Activated CD4-positive, alpha-beta T cell treated with anti-CD3 and anti-CD28 coated beads, Interleukin-2, Interleukin-4, amounts not matched to agents 100 ng/mL and 50 ng/mL, durations not matched to agents 16 hours and 8 hours (primary cell): ENCODE measurements at regions not wholly inside any gene's neighbourhood (a gene's known extent, or its start where the extent isn't known, plus 50 kb on each side); places are given as distances from the start of the nearest gene placed in this dataset.
"Not testable (repeated sequence)": the region's sequence is repeated elsewhere in the genome, so short reads cannot be mapped to it uniquely, and the experiment has no call there.

Experiments
- DNase-seq: peaks from one replicate; pipeline ENCODE4 v3.0.0-alpha.2; 2020; ENCODE audit warnings: low spot score

DNA sequence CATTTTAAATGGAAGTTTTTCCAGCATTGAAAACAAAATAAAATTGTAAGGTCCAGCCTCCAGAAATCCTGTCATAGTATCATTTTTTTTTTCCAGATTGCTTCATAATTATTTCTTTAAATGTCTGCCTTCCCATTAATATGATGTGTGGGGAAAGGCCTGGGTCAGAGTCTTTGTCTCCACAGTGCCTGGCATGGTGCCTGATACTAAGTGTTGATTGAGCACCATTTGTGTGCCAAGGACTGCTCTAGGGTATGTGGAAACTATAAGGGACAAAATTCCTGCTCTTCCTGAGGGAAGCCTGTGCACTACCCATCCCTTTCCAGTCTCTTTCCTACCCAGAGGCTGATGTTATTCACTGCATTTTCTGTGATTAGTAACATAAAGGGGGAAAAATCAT is 53.1 kb upstream of the BEND4 start:
- no peak for DNase-seq

DNA sequence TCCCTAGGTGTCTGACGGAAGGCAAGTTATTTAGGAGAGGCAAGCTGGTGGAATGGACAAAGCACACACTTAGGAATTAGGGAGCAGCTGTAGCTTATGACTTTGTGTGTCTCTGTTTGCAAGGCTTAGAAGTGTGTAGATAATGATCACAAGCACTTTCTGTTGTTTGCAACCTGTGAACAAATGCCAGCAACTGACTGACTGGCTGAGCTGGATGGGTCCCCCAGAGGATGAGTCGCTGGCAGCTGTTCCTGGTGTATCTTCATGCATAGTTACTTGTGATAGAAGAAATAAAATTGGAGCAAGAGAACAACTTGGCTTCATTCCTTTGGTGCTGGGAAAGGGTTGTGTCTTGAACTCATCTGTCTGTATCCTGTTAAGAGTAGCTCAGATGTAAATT is 64.2 kb upstream of the BEND4 start:
- DNase-seq = no peak

DNA sequence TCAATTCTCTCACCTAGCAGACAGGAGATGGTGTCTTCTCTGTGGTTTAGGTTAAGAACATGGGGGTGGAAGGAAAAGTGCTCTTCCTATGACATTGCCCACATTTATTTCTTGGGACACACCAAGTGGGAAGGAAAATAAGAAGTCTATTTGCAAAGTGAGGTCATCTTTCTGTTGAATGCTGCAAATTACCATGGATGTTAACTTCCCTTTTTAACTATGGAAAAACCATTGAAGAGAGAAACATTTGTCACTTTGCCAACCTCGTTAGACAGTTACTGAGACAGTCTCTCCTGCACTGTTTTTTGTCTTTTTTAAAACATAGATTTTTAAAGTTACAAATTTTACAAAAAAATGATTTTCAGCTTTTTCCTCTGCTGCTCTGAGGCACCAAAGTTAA is 72.8 kb upstream of the BEND4 start:
- DNase-seq = no peak

DNA sequence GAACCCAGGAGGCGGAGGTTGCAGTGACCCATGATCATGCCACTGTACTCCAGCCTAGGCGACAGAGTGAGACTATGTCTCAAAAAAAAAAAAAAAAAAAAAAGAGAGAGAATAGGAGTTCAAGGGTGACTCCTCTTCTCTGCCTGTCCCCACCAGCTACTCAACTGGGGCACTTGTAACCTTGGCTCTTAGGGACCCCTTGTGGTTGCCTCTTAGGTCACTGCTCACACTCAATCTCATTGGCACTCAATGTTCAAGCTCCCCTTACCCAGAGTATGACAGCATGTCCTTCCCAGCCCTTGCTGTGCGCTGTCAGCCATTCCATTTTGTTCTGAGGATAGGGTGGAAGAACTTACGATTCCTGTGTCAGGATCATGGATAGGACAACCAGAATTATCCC is 82.4 kb upstream of the BEND4 start:
- DNase-seq = no peak

DNA sequence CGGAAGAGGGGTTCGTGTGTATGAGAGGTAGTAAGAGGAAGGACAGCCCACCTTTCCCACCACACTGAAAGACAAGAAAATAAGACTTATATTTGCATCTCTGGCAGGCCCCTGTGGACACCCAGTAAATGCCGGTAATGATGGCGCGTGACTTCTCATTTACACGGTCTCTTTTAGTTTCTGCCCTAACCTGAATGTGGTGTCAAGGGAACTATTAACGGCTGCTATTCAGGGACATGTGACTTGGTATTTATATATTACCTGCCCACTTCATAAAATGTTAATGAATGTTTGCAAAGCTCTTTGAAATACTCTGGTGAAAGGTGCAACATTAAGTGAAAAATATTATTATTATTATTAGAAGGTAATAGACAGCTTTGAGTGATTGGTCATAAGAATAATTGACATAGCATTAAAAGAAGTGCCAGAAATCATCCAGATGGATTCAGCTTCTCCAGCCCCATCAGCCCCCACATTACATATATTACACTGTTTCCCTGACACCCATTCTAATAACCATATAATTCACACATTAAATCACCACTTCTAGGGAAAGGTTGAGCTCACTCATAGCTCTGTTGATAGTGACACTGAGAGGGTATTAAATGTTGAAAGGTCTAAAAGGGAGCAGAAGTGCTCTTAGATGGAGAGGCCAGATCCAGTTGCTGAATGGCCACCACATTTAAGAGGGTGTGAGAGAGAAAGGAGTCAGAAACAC is 83.0 kb upstream of the BEND4 start:
- no peak for DNase-seq

DNA sequence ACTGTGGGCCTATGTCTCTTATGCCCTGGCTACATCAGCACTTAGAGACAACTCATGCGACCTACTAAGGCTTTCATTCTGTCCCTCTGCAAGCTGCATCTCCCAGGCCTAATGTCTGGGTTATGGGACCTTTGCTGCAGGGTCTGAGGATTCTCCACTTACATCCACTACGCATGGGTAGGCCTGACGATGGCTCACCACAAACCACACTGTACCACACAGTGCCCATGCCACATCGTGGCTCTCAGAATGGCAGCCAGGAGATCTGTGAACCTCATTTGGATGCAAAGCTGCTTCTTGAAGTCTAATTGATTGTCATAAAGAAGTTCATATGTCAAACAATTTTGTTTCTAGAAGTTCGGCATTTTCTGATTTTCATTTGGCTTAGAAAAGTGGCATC is 84.6 kb upstream of the BEND4 start:
- no peak for DNase-seq

DNA sequence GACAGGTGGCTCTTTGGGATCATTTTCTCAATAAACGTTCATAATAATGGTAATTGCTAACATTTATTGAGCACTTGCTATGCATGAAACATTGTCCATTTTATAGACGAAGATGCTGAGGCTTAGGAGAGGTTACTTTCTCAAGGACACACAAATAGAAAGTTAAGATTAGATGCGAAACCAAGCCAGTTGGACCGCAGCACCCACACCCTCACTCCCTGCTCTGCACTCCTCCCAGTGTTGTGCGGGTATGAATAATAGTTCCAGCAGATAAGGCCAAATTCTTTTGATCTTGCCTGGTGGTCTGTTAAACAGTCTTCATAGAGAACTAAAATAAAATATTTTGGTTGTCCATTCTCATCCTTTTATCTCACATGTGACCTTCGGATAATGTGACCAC is 85.0 kb upstream of the BEND4 start:
- DNase-seq = no peak

DNA sequence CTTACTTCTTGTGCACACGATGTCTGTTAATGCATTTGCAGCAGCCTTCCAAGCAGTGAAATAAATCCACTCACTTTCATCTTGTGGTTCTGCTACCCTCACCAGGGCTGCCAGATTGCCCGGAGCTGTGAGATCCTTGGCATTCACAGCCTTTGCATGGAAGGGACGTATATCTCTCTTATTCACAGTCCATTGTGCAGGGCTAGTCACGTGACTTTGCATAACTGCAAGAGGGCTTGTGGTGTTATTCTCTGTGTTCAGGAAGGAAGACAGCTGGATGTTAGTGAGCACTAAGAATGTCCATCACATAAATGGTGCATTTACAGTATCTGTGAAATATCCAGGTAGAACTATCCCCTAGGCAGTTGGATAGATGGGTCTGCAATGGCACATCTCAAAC is 96.5 kb upstream of the BEND4 start:
- DNase-seq = no peak

DNA sequence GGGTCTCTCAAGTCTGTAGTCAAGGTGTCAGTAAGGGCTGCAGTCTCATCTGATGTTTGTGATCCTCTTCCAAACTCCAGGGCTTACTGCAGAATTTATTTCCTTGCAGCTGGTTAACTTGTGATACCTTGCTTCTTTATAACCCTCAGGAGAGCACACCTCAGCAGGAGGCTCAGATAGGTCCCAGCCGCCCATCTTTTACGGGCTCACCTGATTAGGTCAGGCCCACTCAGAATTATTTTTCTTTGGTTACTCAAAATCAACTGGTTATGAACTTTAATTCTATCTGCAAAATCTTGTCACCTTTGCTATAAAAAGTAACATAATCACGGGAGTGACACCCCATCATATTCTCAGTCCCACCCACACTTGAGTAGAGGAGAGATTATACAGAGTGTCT is 99.9 kb upstream of the BEND4 start:
- DNase-seq = no peak

DNA sequence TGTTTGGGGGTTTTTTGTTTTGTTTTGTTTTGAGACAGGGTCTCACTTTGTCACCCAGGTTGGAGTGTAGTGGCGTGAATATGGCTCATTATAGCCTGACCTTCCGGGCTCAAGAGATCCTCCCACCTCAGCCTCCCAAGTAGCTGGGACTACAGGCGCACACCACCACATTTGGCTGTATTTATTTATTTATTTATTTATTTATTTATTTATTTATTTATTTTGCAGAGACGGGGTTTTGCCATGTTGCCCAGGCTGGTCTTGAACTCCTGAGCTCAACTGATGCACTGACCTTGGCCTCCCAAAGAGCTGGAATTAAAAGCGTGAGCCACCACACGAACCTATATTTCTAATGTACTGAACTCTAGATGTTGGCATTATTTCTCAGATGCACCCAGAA is 105.2 kb upstream of the BEND4 start:
- not testable (repeated sequence) for DNase-seq

DNA sequence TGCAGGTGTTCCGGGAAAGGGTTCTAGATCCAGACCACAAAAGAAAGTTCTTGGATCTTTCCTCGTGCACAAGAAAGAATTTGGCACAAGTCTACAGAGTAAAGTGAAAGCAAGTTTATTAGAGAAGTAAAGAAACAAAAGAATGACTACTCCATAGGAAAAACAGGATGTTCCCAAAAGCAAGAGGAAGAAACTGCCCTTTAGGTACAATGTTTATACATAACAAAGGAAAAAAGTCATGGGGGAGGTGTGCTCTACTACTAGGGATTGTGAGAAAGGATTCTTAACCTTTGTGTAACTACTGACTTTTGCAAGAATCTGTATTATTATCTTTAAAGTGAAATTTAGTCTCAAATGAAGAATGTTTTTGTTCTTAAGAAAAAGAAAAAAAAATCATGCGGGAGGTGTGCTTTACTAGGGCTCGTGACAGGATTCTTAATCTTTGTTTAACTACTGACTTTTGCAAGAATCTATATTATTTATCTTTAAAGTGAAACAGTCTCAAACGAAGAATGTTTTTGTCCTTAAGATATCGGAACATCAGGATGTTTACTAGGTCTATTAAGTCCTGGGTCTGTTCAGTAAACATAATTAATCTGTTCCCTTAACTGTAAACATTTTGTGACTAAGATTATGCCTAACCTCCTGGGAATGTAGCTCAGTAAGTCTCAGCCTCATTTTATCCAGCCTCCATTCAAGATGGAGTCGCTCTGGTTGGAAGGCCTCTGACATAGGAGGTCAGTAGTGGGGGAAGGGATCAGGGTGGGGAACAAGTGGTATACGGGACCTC is 110.4 kb upstream of the BEND4 start:
- no peak for DNase-seq

DNA sequence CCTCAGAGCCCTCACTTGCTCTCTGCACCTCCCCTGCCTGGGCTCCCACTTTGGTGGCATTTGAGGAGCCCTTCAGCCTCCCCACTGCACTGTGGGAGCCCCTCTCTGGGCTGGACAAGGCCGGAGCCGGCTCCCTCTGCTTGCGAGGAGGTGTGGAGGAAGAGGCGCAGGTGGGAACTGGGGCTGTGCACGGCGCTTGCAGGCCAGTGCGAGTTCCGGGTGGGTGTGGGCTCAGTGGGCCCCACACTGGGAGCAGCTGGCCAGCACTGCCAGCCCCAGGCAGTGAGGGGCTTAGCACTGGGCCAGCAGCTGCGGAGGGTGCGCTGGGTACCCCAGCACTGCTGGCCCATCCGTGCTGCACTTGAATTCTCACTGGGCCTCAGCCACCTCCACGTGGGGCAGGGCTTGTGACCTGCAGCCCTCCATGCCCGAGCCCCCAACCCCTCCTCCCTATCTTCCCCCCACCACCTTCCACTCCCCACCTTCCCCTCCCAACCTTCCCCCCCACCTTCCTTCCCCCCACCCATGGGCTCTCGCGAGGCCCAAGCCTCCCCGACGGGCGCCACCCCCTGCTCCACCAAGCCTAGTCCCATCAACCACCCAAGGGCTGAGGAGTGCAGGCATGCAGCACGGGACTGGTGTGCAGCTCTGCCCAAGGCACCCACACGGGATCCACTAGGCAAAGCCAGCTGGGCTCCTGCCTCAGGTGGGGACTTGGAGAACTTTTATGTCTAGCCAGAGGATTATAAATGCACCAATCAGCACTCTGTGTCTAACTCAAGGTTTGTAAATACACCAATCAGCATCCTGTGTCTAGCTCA is 113.5 kb upstream of the BEND4 start:
- no peak for DNase-seq

DNA sequence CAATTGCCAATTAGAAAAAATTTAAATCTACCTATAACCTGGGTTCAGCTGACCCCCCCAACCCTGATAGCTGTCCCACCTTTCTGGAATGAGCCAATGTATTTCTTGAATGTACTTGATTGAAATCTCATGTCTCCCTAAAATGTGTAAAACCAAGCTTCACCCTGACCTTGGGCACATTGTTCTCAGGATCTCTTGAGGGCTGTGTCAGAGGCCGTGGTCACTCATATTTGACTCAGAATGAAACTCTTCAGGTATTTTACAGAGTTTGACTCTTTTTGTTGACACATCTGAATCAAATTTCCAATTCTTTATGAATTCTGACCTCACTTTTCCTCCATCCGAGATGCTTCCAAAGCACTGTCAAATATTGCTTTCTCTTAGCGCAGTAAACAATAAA is 115.3 kb upstream of the BEND4 start:
- no peak for DNase-seq

DNA sequence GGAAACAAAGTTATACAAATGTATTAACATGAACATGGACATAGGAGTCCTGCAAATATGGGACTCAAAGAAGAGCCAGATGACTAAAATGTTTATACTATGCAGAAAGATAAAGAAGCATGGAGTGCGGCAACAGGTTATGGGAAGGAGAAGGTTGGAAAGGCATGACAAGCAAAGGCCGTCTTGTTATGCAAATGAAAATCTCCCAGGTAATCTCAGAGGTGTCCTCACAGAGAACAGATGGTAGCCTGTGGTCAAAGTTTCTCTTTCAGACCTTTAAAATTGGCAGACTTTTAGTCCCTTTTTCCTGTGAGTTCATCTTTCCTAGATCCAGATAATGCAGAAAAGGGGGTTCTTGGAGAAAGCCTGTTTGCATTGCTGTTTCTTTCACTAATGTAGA is 116.4 kb upstream of the BEND4 start:
- DNase-seq = no peak

DNA sequence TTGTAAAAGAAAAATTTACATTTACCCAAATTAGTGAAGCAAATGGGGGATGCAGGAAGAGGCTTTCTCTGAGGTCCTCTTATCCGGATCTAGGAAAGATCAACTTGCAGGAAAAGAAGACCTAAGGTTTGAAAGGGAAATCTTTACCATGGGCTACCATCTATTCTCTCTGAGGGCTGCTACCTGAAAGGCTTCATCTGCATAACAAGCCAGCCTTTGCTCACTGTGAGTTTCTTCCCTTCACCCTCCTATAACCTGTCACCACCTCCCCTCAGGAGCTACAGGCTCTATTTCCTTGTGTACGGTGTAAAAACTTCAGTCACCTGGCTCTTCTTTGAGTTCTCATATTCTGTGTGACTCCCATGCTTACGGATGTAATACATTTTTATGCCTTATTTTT is 118.6 kb upstream of the BEND4 start:
- no peak for DNase-seq

DNA sequence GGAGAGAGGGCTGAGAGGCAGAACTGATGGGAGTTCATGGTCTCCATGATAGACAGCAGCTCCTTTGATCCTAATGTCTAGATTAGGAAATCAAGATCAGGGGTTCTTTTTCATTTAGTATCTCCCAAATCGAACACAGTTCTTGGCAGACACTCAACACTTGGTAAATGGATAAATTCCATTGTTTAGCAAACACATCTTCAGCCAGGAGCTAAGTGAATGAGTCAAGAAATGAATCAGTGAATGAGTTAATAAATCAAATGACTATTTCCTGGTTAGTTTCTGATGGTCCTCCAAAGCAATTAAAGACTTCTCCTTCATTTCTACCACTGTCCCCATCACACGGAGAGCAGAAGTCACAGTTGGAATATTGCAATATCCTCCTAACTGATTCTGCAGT is 120.0 kb upstream of the SHISA3 start:
- no peak for DNase-seq

DNA sequence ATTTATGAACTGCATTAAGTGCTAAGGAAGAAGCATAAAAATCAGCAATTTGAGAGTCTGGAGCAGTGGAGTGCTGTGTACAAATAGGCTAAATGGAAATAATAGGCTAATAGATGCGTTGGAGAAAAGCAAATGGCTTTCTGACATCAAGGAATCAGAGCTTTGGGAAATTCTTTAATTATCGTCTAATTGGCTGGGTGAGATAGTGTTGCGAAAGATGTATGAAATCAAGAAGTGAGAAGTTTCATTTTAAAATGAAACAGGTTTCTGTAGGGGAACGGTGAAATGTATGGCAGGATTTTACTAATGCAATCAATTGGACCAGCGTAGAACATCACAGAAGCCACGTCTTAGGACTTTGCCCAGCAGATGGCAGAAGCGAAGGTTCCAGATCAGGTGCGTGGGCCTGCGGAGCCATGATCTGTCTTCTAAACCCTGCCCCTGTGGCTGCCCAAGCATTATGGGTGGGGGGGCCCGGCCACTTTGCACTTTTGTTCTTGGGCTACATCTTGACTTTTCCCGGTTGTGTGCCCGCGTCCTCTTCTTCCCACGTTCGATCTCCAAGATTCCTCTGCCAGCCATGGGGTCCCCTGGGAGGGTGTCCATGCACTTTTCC is 118.5 kb upstream of the SHISA3 start:
- DNase-seq = no peak

DNA sequence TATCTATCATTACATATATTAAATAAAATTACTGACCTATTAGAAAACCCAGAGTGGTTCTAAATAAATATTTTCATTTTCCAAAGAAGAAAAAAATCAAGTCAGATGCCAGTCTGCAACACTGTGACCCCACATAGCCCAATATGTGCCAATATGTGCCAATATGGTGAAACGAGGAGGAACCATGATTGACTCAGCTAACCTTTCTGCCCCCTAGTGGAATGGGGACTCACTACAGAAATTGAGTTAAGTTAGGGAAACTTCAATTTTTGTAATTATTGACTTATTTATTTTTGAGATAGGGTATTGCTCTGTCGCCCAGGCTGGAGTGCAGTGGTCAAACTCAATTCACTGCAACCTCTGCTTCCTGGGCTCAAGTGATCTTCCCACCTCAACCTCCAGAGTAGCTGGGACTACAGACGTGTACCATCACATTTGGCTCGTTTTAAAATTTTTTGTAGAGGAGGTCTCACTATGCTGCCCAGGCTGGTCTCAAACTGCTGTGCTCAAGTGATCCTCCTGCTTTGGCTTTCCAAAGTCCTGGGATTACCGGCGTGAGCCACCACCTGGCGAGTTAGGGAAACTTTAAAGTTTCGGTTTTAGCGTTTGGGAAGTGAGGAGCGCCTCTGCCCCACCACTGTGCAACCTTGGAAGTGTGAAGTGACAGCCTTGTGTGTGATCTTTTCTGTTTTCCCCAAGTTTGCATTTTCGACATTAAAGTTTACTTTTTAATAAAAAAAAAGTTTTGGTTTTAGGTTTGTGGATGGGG is 116.8 kb upstream of the SHISA3 start:
- DNase-seq = peak; percentile 37

DNA sequence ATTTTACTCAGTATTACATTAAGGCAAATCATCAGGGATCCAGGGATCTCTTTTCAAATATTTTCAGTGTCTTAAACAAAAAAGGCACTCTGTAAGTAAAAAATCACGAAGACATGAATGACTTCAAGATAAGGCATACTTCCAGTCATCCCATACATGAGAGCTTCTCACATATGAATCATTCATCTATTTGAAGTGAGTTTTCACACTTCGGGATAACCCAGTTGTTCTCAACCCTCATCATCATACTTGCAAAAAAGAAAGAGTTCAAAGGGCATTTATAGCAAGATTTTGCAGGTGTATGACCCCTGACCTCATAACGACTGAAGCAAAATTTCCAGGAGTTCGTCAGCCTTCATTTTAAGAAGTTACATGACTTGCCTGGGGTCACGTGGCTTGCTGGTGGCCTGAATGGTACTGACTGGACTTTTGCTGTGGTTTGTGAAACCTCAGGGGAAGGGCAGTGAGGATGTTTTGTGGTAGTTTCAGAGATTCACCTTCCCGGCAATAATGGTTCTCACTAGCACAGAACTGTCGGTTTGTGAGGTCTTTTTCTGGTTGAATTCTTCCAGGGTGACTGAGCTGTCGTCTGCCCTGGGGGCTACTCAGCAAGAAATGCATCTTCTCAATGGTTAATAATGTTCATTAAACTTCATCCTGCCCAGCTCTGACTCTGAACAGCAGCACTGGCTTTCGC is 115.8 kb upstream of the SHISA3 start:
- DNase-seq = no peak

DNA sequence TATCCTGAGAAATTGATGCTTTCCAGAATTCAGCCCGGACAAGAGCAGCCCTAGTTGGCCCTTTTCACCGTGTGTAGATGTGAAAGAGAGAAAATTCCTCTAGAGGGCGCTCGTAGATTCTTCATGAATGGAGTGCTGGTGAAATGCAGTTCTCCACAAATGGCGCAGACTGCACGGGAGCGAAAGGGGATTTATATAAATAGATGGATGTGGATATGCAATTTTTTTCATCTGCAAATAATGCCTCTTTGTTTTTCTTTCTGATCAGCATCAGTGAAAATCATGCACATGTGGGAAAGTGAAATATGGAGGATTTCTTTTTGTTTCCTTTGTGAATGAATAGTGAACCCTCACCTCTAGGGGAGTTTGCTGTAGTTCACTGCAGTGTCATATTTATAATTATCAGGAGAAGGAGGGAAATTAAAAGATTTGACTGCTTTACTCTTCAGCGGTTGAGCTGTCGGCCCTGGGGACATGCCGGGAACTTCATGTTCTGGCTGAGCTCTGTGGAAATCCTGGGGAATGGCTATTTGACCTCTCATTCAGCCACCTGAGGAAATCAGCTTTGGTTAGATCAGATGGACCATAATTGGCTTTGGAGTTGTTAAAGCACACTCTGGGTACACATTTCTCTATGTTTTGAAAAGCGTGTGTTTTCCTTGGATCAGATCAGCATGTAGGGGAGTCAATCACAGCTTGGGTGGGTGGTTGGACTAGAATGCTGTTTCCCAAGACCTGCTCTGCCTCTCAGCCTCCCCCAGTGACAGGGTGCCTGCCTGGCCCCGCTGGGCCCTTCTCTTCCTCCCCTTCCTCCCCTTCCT is 115.0 kb upstream of the SHISA3 start:
- DNase-seq = peak; percentile 72
